Skeletal muscle satellite cell (primary cell): ENCODE measurements at regions not wholly inside any gene's neighbourhood (a gene's known extent, or its start where the extent isn't known, plus 50 kb on each side); places are given as distances from the start of the nearest gene placed in this dataset.

ENCODE experiments used
- H3K27me3 ChIP-seq: 2 replicates; pipeline ENCODE4 v1.7.0; 2013; ENCODE audit warnings: low read length; ENCODE audit not compliant: control insufficient read depth, insufficient read depth
- H3K36me3 ChIP-seq: 2 replicates; pipeline ENCODE4 v1.7.0; 2013; ENCODE audit warnings: mild to moderate bottlenecking, control low read depth, low read length; ENCODE audit not compliant: insufficient read depth
- H3K4me1 ChIP-seq: 2 replicates; pipeline ENCODE4 v1.7.0; 2013; ENCODE audit warnings: low read length; ENCODE audit not compliant: control insufficient read depth, insufficient read depth
- H3K4me2 ChIP-seq: 2 replicates; pipeline ENCODE4 v1.7.0; 2013; ENCODE audit warnings: mild to moderate bottlenecking, low read length
- H3K4me3 ChIP-seq: 2 replicates; pipeline ENCODE4 v1.7.0; 2013; ENCODE audit warnings: low read length
- H3K9ac ChIP-seq: 2 replicates; pipeline ENCODE4 v1.7.0; 2013; ENCODE audit warnings: mild to moderate bottlenecking, low read depth, low read length, moderate library complexity
- H3K9me3 ChIP-seq: replicated peaks from 2 replicates; pipeline ENCODE4 v1.7.0; 2013; ENCODE audit warnings: mild to moderate bottlenecking, control low read depth, low read length

GRCh38 chr21:35134309-35134708 lies 85.2 kb upstream of the RUNX1 start:
- no peaks in the 10 kb centered on the region for H3K27me3 ChIP-seq
- no peak overlapping the region for H3K4me3 ChIP-seq
- no peak overlapping the region for H3K4me2 ChIP-seq
- H3K9ac ChIP-seq = no peak overlapping the region
- H3K4me1 ChIP-seq = peaks cover 37% of the 10 kb centered on the region
- H3K9me3 ChIP-seq = no peaks in the 10 kb centered on the region
- no peaks in the 10 kb centered on the region for H3K36me3 ChIP-seq

- Histone ChIP-seq H3K4me3 (no peak overlapping the region), H3K36me3 (no peaks in the 10 kb centered on the region), H3K27me3 (no peaks in the 10 kb centered on the region)
Measured at GRCh38 chr21:35128536-35128935, 79.4 kb upstream of the RUNX1 start.

GRCh38 chr21:35127851-35128250 lies 78.7 kb upstream of the RUNX1 start:
- Histone ChIP-seq H3K36me3 (no peaks in the 10 kb centered on the region), H3K9ac (no peak overlapping the region), H3K4me3 (no peak overlapping the region), H3K4me1 (no peaks in the 10 kb centered on the region), H3K9me3 (no peaks in the 10 kb centered on the region), H3K27me3 (no peaks in the 10 kb centered on the region), H3K4me2 (no peak overlapping the region)

More at GRCh38 chr21:35128536-35128935, 79.4 kb upstream of the RUNX1 start:
- Histone ChIP-seq H3K4me1 (no peaks in the 10 kb centered on the region), H3K4me2 (no peak overlapping the region), H3K9me3 (no peaks in the 10 kb centered on the region), H3K9ac (no peak overlapping the region)

- H3K4me3 ChIP-seq = no peak overlapping the region
- H3K27me3 ChIP-seq = no peaks in the 10 kb centered on the region
- no peak overlapping the region for H3K4me2 ChIP-seq
- no peaks in the 10 kb centered on the region for H3K36me3 ChIP-seq
- no peaks in the 10 kb centered on the region for H3K9me3 ChIP-seq
- H3K9ac ChIP-seq = no peak overlapping the region
- H3K4me1 ChIP-seq = no peaks in the 10 kb centered on the region
Measured at GRCh38 chr21:35127026-35127425, 77.9 kb upstream of the RUNX1 start.

- no peaks in the 10 kb centered on the region for H3K36me3 ChIP-seq
- no peaks in the 10 kb centered on the region for H3K9me3 ChIP-seq
- no peak overlapping the region for H3K4me3 ChIP-seq
- no peak overlapping the region for H3K4me2 ChIP-seq
- no peaks in the 10 kb centered on the region for H3K27me3 ChIP-seq
- H3K9ac ChIP-seq = no peak overlapping the region
- H3K4me1 ChIP-seq = no peaks in the 10 kb centered on the region
Measured at GRCh38 chr21:35120631-35121180, 71.6 kb upstream of the RUNX1 start.

- Histone ChIP-seq H3K9me3 (no peaks in the 10 kb centered on the region), H3K4me1 (no peaks in the 10 kb centered on the region), H3K4me3 (no peak overlapping the region), H3K27me3 (no peaks in the 10 kb centered on the region), H3K4me2 (no peak overlapping the region), H3K9ac (no peak overlapping the region), H3K36me3 (no peaks in the 10 kb centered on the region)
Measured at GRCh38 chr21:35119501-35120047, 70.5 kb upstream of the RUNX1 start.

GRCh38 chr21:35116777-35117176 lies 67.7 kb upstream of the RUNX1 start:
- no peak overlapping the region for H3K4me3 ChIP-seq
- H3K4me1 ChIP-seq = no peaks in the 10 kb centered on the region
- H3K4me2 ChIP-seq = no peak overlapping the region
- no peaks in the 10 kb centered on the region for H3K9me3 ChIP-seq
- no peaks in the 10 kb centered on the region for H3K27me3 ChIP-seq
- no peak overlapping the region for H3K9ac ChIP-seq
- no peaks in the 10 kb centered on the region for H3K36me3 ChIP-seq

GRCh38 chr21:35113064-35113463 lies 64.0 kb upstream of the RUNX1 start:
- Histone ChIP-seq H3K27me3 (no peaks in the 10 kb centered on the region), H3K9me3 (no peaks in the 10 kb centered on the region), H3K4me2 (no peak overlapping the region), H3K36me3 (no peaks in the 10 kb centered on the region), H3K4me3 (no peak overlapping the region), H3K4me1 (no peaks in the 10 kb centered on the region), H3K9ac (no peak overlapping the region)

- Histone ChIP-seq H3K36me3 (no peaks in the 10 kb centered on the region), H3K27me3 (no peaks in the 10 kb centered on the region), H3K4me2 (no peak overlapping the region), H3K4me3 (no peak overlapping the region), H3K9ac (no peak overlapping the region), H3K4me1 (no peaks in the 10 kb centered on the region), H3K9me3 (no peaks in the 10 kb centered on the region)
Measured at GRCh38 chr21:35111321-35111930, 62.3 kb upstream of the RUNX1 start.

GRCh38 chr21:35108887-35109286 lies 59.8 kb upstream of the RUNX1 start:
- H3K4me1 ChIP-seq = no peaks in the 10 kb centered on the region
- no peak overlapping the region for H3K4me3 ChIP-seq
- H3K36me3 ChIP-seq = no peaks in the 10 kb centered on the region
- H3K9me3 ChIP-seq = no peaks in the 10 kb centered on the region
- no peak overlapping the region for H3K4me2 ChIP-seq
- H3K27me3 ChIP-seq = no peaks in the 10 kb centered on the region
- no peak overlapping the region for H3K9ac ChIP-seq

- Histone ChIP-seq H3K9ac (no peak overlapping the region), H3K4me2 (no peak overlapping the region), H3K4me3 (no peak overlapping the region), H3K9me3 (no peaks in the 10 kb centered on the region), H3K36me3 (no peaks in the 10 kb centered on the region), H3K27me3 (no peaks in the 10 kb centered on the region), H3K4me1 (no peaks in the 10 kb centered on the region)
Measured at GRCh38 chr21:35107520-35107919, 58.4 kb upstream of the RUNX1 start.

- Histone ChIP-seq H3K27me3 (no peaks in the 10 kb centered on the region), H3K4me2 (no peak overlapping the region)
Measured at GRCh38 chr21:35106246-35106835, 57.2 kb upstream of the RUNX1 start.

More at GRCh38 chr21:35106246-35106835, 57.2 kb upstream of the RUNX1 start:
- Histone ChIP-seq H3K4me3 (no peak overlapping the region), H3K9ac (no peak overlapping the region), H3K9me3 (no peaks in the 10 kb centered on the region), H3K4me1 (no peaks in the 10 kb centered on the region), H3K36me3 (no peaks in the 10 kb centered on the region)
